ENCODE measurements at regions not wholly inside any gene's neighbourhood (a gene's known extent, or its start where the extent isn't known, plus 50 kb on each side); places are given as distances from the start of the nearest gene placed in this dataset.

- DNase-seq (ENCODE audit: low spot score) (no peak), ATAC-seq (ENCODE audit: insufficient number of reproducible peaks, low FRiP score, low read depth) (no peak)
- Histone ChIP-seq H3K27me3 (replicated peaks; ENCODE audit: insufficient read depth) (no peaks in the 10 kb centered on the region), H3K4me3 (no peak overlapping the region), H3K27ac (no peak overlapping the region), H3K4me1 (ENCODE audit: control insufficient read depth in 1 of 2, low read depth in 2 of 2) (no peaks in the 10 kb centered on the region), H3K36me3 (no peaks in the 10 kb centered on the region), H3K9me3 (no peaks in the 10 kb centered on the region)
- no peak for TF ChIP-seq CTCF (IDR thresholded peaks at IDR 0.05)
Observed at GRCh38 chr5:133854554-133854953, 113.9 kb downstream of the C5orf15 start.

GRCh38 chr5:133853646-133854365 lies 114.6 kb downstream of the C5orf15 start:
- Histone ChIP-seq H3K36me3 (no peaks in the 10 kb centered on the region), H3K4me3 (no peak overlapping the region), H3K27ac (no peak overlapping the region), H3K4me1 (ENCODE audit: control insufficient read depth in 1 of 2, low read depth in 2 of 2) (no peaks in the 10 kb centered on the region), H3K27me3 (replicated peaks; ENCODE audit: insufficient read depth) (no peaks in the 10 kb centered on the region), H3K9me3 (no peaks in the 10 kb centered on the region)
- DNase-seq (ENCODE audit: low spot score), result no peak
- ATAC-seq (ENCODE audit: insufficient number of reproducible peaks, low FRiP score, low read depth), result no peak
- no peak for TF ChIP-seq CTCF (IDR thresholded peaks at IDR 0.05)

- no peak for TF ChIP-seq CTCF (IDR thresholded peaks at IDR 0.05)
- Histone ChIP-seq H3K27ac (no peak overlapping the region), H3K4me3 (no peak overlapping the region), H3K4me1 (ENCODE audit: control insufficient read depth in 1 of 2, low read depth in 2 of 2) (no peaks in the 10 kb centered on the region), H3K36me3 (no peaks in the 10 kb centered on the region), H3K27me3 (replicated peaks; ENCODE audit: insufficient read depth) (no peaks in the 10 kb centered on the region), H3K9me3 (no peaks in the 10 kb centered on the region)
- ATAC-seq (ENCODE audit: insufficient number of reproducible peaks, low FRiP score, low read depth), result no peak
- no peak for DNase-seq (ENCODE audit: low spot score)
Observed at GRCh38 chr5:133851521-133851920, 116.9 kb downstream of the C5orf15 start.

- Histone ChIP-seq H3K9me3 (no peaks in the 10 kb centered on the region), H3K36me3 (no peaks in the 10 kb centered on the region), H3K4me3 (no peak overlapping the region), H3K4me1 (ENCODE audit: control insufficient read depth in 1 of 2, low read depth in 2 of 2) (no peaks in the 10 kb centered on the region), H3K27ac (no peak overlapping the region), H3K27me3 (replicated peaks; ENCODE audit: insufficient read depth) (no peaks in the 10 kb centered on the region)
- DNase-seq (ENCODE audit: low spot score), result no peak
- no peak for TF ChIP-seq CTCF (IDR thresholded peaks at IDR 0.05)
- no peak for ATAC-seq (ENCODE audit: insufficient number of reproducible peaks, low FRiP score, low read depth)
Observed at GRCh38 chr5:133850811-133851210, 117.6 kb downstream of the C5orf15 start.

GRCh38 chr5:133849116-133849515 lies 119.3 kb downstream of the C5orf15 start:
- Histone ChIP-seq H3K4me3 (no peak overlapping the region), H3K27ac (no peak overlapping the region), H3K36me3 (no peaks in the 10 kb centered on the region), H3K4me1 (ENCODE audit: control insufficient read depth in 1 of 2, low read depth in 2 of 2) (no peaks in the 10 kb centered on the region), H3K9me3 (no peaks in the 10 kb centered on the region), H3K27me3 (replicated peaks; ENCODE audit: insufficient read depth) (no peaks in the 10 kb centered on the region)
- TF ChIP-seq CTCF (IDR thresholded peaks at IDR 0.05), result no peak
- DNase-seq (ENCODE audit: low spot score) (no peak), ATAC-seq (ENCODE audit: insufficient number of reproducible peaks, low FRiP score, low read depth) (no peak)

All from thoracic aorta (tissue), 2 donors.